NCI-H2107 (cell line): ENCODE measurements at regions not wholly inside any gene's neighbourhood (a gene's known extent, or its start where the extent isn't known, plus 50 kb on each side); places are given as distances from the start of the nearest gene placed in this dataset.

Experiments
- DNase-seq: peaks from one replicate; lab custom pipeline; 2025; lab: John Stamatoyannopoulos, UW

- no peak for DNase-seq
Observed at GRCh38 chr11:121793916-121794315, 322.1 kb downstream of the BLID start.

- DNase-seq = no peak
Observed at GRCh38 chr11:121793291-121793690, 322.7 kb downstream of the BLID start.

- no peak for DNase-seq
Observed at GRCh38 chr11:121792185-121792584, 323.8 kb downstream of the BLID start.

GRCh38 chr11:121790430-121790829, 325.6 kb downstream of the BLID start:
- DNase-seq = no peak

GRCh38 chr11:121780971-121781370, 328.2 kb upstream of the SORL1-AS1 start:
- no peak for DNase-seq

GRCh38 chr11:121777056-121777455, 324.3 kb upstream of the SORL1-AS1 start:
- DNase-seq = no peak

- no peak for DNase-seq
Observed at GRCh38 chr11:121775276-121775675, 322.5 kb upstream of the SORL1-AS1 start.

- DNase-seq = no peak
Observed at GRCh38 chr11:121773076-121773475, 320.3 kb upstream of the SORL1-AS1 start.

- no peak for DNase-seq
Observed at GRCh38 chr11:121770939-121771595, 318.3 kb upstream of the SORL1-AS1 start.

GRCh38 chr11:121769191-121769590, 316.4 kb upstream of the SORL1-AS1 start:
- no peak for DNase-seq

GRCh38 chr11:121767433-121767832, 314.7 kb upstream of the SORL1-AS1 start:
- no peak for DNase-seq

GRCh38 chr11:121766991-121767390, 314.2 kb upstream of the SORL1-AS1 start:
- no peak for DNase-seq

- DNase-seq = no peak
Observed at GRCh38 chr11:121766166-121766565, 313.4 kb upstream of the SORL1-AS1 start.

GRCh38 chr11:121763526-121763925, 310.8 kb upstream of the SORL1-AS1 start:
- no peak for DNase-seq

- DNase-seq = no peak
Observed at GRCh38 chr11:121762820-121763219, 310.1 kb upstream of the SORL1-AS1 start.

GRCh38 chr11:121761186-121761585, 308.4 kb upstream of the SORL1-AS1 start:
- DNase-seq = no peak

GRCh38 chr11:121757480-121758125, 304.8 kb upstream of the SORL1-AS1 start:
- no peak for DNase-seq

- no peak for DNase-seq
Observed at GRCh38 chr11:121755906-121756305, 303.1 kb upstream of the SORL1-AS1 start.

GRCh38 chr11:121755191-121755590, 302.4 kb upstream of the SORL1-AS1 start:
- no peak for DNase-seq

- DNase-seq = no peak
Observed at GRCh38 chr11:121754598-121754997, 301.8 kb upstream of the SORL1-AS1 start.

GRCh38 chr11:121749691-121750090, 296.9 kb upstream of the SORL1-AS1 start:
- DNase-seq = no peak

- DNase-seq = no peak
Observed at GRCh38 chr11:121748068-121748467, 295.3 kb upstream of the SORL1-AS1 start.

GRCh38 chr11:121743285-121743684, 290.5 kb upstream of the SORL1-AS1 start:
- no peak for DNase-seq
